Panc1 (cell line): ENCODE measurements at regions not wholly inside any gene's neighbourhood (a gene's known extent, or its start where the extent isn't known, plus 50 kb on each side); places are given as distances from the start of the nearest gene placed in this dataset.

Experiments used
- ATAC-seq: fragments of 200-7000 bp; cut with Tn5 transposase; 2 replicates; pipeline ENCODE4 v1.9.1; 2020; ENCODE audit warnings: mild to moderate bottlenecking, moderate library complexity
- BruUV-seq: library from RNA; stranded (reverse); fragments of 400-500 nt; replicated peaks from 2 replicates; lab custom pipeline; 2021; lab: Mats Ljungman, UMichigan
- CTCF ChIA-PET: fragments of 300-600 bp; sonication (Branson Sonifier 250); formaldehyde crosslinking; loops from one replicate; lab custom pipeline; 2022; ENCODE audit warnings: antibody characterized with exemption; lab: Charles Lee
- POLR2A ChIA-PET: fragments of 300-600 bp; sonication (Branson Sonifier 250); formaldehyde crosslinking; loops from one replicate; lab custom pipeline; 2022; ENCODE audit warnings: antibody characterized with exemption; lab: Charles Lee
- DNase-seq: peaks from one replicate; pipeline ENCODE4 v3.0.0-alpha.2; 2010; ENCODE audit warnings: low read depth, low spot score
- H3K27ac ChIP-seq: 2 replicates; pipeline ENCODE4 v1.5.1; 2011; ENCODE audit warnings: mild to moderate bottlenecking, low read length, inconsistent platforms
- H3K27me3 ChIP-seq: fragments of 200-500 bp; sonication (Bioruptor generic); 2 replicates; pipeline ENCODE4 v1.6.0; 2014; ENCODE audit warnings: low read length, inconsistent platforms; ENCODE audit not compliant: control insufficient read depth, insufficient read depth
- H3K36me3 ChIP-seq: fragments of 200-500 bp; sonication (Bioruptor generic); 2 replicates; pipeline ENCODE4 v1.5.1; 2014; ENCODE audit warnings: inconsistent platforms, mild to moderate bottlenecking, low read length, moderate library complexity; ENCODE audit not compliant: control insufficient read depth, insufficient read depth
- H3K4me1 ChIP-seq: 2 replicates; pipeline ENCODE4 v1.5.1; 2011; ENCODE audit warnings: inconsistent platforms, mild to moderate bottlenecking, low read length, moderate library complexity; ENCODE audit not compliant: control insufficient read depth, insufficient read depth
- H3K4me3 ChIP-seq, 2 experiments: 2 replicates each; pipeline ENCODE4 v1.5.1; 2011 to 2012; ENCODE audit warnings: low read depth in 2 of 2, low read length in 2 of 2, mild to moderate bottlenecking in 2 of 2, inconsistent platforms in 1 of 2, moderate library complexity in 1 of 2
- H3K9me3 ChIP-seq: fragments of 200-500 bp; sonication (Bioruptor generic); 2 replicates; pipeline ENCODE4 v1.5.1; 2014; ENCODE audit warnings: low read depth, mild to moderate bottlenecking, inconsistent platforms, low read length, moderate library complexity; ENCODE audit not compliant: control insufficient read depth, insufficient read depth
- CTCF ChIP-seq: fragments of 450-650 bp; IDR thresholded peaks from 2 replicates; pipeline ENCODE4 v1.5.1; 2017; ENCODE audit warnings: mild to moderate bottlenecking
- POLR2AphosphoS5 ChIP-seq: IDR thresholded peaks from 2 replicates; pipeline ENCODE4 v1.6.1; 2012; ENCODE audit warnings: mild to moderate bottlenecking, low read depth, low read length, moderate library complexity
- REST ChIP-seq, 2 experiments: IDR thresholded peaks; 2 replicates each; pipeline ENCODE4 v1.6.1; 2011 to 2012; ENCODE audit warnings: low read depth in 2 of 2, control low read depth in 1 of 2, low read length in 1 of 2, mild to moderate bottlenecking in 1 of 2, moderate library complexity in 1 of 2; ENCODE audit not compliant: insufficient read depth in 1 of 2
- SIN3A ChIP-seq: IDR thresholded peaks from 2 replicates; pipeline ENCODE4 v1.6.1; 2012; ENCODE audit warnings: low read depth, mild to moderate bottlenecking, low read length, moderate library complexity, borderline replicate concordance; ENCODE audit not compliant: insufficient read depth
- TCF7L2 ChIP-seq: IDR thresholded peaks from 2 replicates; pipeline ENCODE4 v1.6.1; 2011; ENCODE audit warnings: mild to moderate bottlenecking, low read depth, low read length, inconsistent platforms
- in situ Hi-C: cut with HindIII; loops from 2 replicates; pipeline ENCODE4 v1.10.0; 2016; ENCODE audit warnings: low sequenced_read_pairs, low pct_unique_long_range_greater_than_20kb
- intact Hi-C: fragments of 100-400 bp; cut with micrococcal nuclease; formaldehyde crosslinking; loops from one replicate; pipeline ENCODE4 v1.10.0; 2022; ENCODE audit not compliant: unreplicated experiment

DNA sequence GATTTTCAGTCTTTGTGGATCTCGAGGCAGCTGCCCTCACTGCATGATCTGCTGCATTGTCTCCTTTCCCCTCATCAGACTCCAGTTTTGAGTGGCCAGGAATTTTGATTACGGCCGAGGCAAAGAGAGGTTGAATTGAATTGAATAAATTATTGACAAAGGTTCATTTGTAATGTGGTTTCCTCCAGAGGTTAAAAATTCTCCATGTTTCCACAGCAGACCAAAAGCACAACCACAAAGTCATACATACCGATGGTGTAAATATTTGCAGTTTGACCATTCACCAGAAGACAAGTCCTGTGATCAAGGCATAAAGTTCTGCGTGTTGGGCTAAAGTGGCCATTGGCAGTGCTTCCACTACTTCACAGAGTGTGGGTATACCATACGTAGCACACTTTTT lies 343.8 kb upstream of the MYT1L start:
- Histone ChIP-seq H3K4me3 (no peak overlapping the region), H3K27me3 (no peaks in the 10 kb centered on the region; the same call in none of the 2 replicates), H3K4me1 (no peaks in the 10 kb centered on the region), H3K27ac (no peak overlapping the region), H3K36me3 (no peaks in the 10 kb centered on the region), H3K9me3 (no peaks in the 10 kb centered on the region)
- ChIA-PET CTCF (no interaction called here), POLR2A (no interaction called here)
- ATAC-seq (no peak), DNase-seq (no peak)
- BruUV-seq: no TSS peak
- intact Hi-C loops: no loop called here
- no peak for TF ChIP-seq POLR2AphosphoS5
- no peak for TF ChIP-seq SIN3A
- TF ChIP-seq CTCF: no peak
- no peak for TF ChIP-seq TCF7L2
- no peak for TF ChIP-seq REST (IDR thresholded peaks at IDR 0.05; ENCODE audit: insufficient read depth in 1 of 2, low read depth in 2 of 2, low read length in 1 of 2)
- in situ Hi-C loops: no loop called here

DNA sequence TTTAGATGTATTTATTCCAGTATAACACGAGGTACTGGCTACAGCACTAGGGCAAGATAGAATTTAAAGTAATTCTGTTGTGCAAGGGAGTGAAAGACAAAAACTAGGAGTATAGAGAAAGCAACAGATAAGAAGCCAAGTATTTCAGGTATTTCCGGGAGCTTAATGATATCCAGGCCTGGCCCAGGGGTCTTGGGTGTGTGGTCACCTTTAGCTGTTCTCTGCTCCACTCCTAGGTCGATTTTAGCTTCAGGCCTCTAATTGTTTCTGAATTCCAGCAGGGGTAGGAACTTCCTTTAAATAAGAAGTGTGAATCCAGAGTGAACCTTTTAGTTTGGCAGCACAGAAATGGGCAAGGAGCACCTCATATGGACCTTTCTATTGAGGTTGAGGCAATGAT lies 342.3 kb upstream of the MYT1L start:
- TF ChIP-seq TCF7L2: no peak
- DNase-seq (no peak), ATAC-seq (no peak)
- H3K27ac ChIP-seq: no peak overlapping the region
- in situ Hi-C loops (no loop called here), intact Hi-C loops (no loop called here)
- BruUV-seq: no TSS peak
- no peak overlapping the region for H3K4me3 ChIP-seq
- no peaks in the 10 kb centered on the region for H3K36me3 ChIP-seq
- no peaks in the 10 kb centered on the region; the same call in none of the 2 replicates for H3K27me3 ChIP-seq
- ChIA-PET CTCF (no interaction called here), POLR2A (no interaction called here)
- no peaks in the 10 kb centered on the region for H3K9me3 ChIP-seq
- H3K4me1 ChIP-seq: no peaks in the 10 kb centered on the region

DNA sequence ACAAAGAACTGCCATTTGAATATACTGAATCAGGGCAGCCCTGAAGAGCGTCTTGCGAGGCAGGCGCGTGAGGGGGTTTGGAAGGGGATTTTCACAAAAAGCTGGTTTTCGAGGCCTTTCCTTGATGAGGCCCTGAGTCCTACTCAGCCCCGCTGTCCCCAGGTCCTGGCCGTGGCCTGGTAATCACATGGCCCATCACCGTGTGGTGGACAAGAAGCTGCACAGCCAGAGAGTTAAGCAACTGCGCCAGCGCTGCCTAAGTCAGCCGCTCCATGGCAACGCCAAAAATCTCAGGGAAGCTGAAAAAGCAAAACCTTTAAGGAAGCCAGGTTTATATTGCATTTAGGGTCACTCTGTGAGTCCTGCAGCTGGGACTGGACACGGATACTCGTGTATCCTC lies 341.2 kb upstream of the MYT1L start:
- CTCF ChIA-PET: no interaction called here
- POLR2A ChIA-PET: no interaction called here
- no peak overlapping the region for H3K4me3 ChIP-seq
- H3K27me3 ChIP-seq: no peaks in the 10 kb centered on the region; the same call in none of the 2 replicates
- TF ChIP-seq POLR2AphosphoS5: no peak
- TF ChIP-seq TCF7L2: no peak
- TF ChIP-seq CTCF: no peak
- no peak for TF ChIP-seq SIN3A
- TF ChIP-seq REST (IDR thresholded peaks at IDR 0.05; ENCODE audit: insufficient read depth in 1 of 2, low read depth in 2 of 2, low read length in 1 of 2): no peak
- H3K4me1 ChIP-seq: no peaks in the 10 kb centered on the region
- in situ Hi-C loops (no loop called here), intact Hi-C loops (no loop called here)
- no TSS peak for BruUV-seq
- no peak overlapping the region for H3K27ac ChIP-seq
- H3K9me3 ChIP-seq: no peaks in the 10 kb centered on the region
- no peaks in the 10 kb centered on the region for H3K36me3 ChIP-seq
- DNase-seq (no peak), ATAC-seq (no peak)
